ENCODE measurements at regions not wholly inside any gene's neighbourhood (a gene's known extent, or its start where the extent isn't known, plus 50 kb on each side); places are given as distances from the start of the nearest gene placed in this dataset.

GRCh38 chr4:79850626-79851025 lies 222.4 kb downstream of the ANTXR2 start:
- H3K27ac ChIP-seq (ENCODE audit: low read depth, low read length) = no peak overlapping the region
- no peak for DNase-seq (ENCODE audit: insufficient read length, low spot score, missing footprints)

GRCh38 chr4:79848329-79848728 lies 224.7 kb downstream of the ANTXR2 start:
- no peak for TF ChIP-seq CTCF (IDR thresholded peaks at IDR 0.05; ENCODE audit: extremely low read depth, low read depth, low read length)

More at GRCh38 chr4:79850626-79851025, 222.4 kb downstream of the ANTXR2 start:
- Histone ChIP-seq H2AFZ (ENCODE audit: low read length) (no peak overlapping the region), H3K36me3 (ENCODE audit: insufficient read depth, low read length) (no peaks in the 10 kb centered on the region), H3K9me3 (ENCODE audit: low read depth, low read length) (no peaks in the 10 kb centered on the region), H3K27me3 (ENCODE audit: insufficient read depth, low read length) (no peaks in the 10 kb centered on the region), H3K4me1 (ENCODE audit: insufficient read depth, low read length) (peaks cover 3% of the 10 kb centered on the region), H3K79me2 (ENCODE audit: insufficient read depth, low read length) (no peaks in the 10 kb centered on the region), H3K4me2 (ENCODE audit: insufficient read depth, low read length) (no peak overlapping the region), H4K20me1 (ENCODE audit: insufficient read depth, low read length) (no peaks in the 10 kb centered on the region), H3K4me3 (ENCODE audit: insufficient read depth, low read length) (no peak overlapping the region)
- TF ChIP-seq CTCF (IDR thresholded peaks at IDR 0.05; ENCODE audit: extremely low read depth, low read depth, low read length) = no peak

GRCh38 chr4:79847411-79847810 lies 225.6 kb downstream of the ANTXR2 start:
- Histone ChIP-seq H3K79me2 (ENCODE audit: insufficient read depth, low read length) (no peaks in the 10 kb centered on the region), H3K4me1 (ENCODE audit: insufficient read depth, low read length) (peaks cover 3% of the 10 kb centered on the region), H2AFZ (ENCODE audit: low read length) (no peak overlapping the region), H3K27me3 (ENCODE audit: insufficient read depth, low read length) (no peaks in the 10 kb centered on the region), H3K36me3 (ENCODE audit: insufficient read depth, low read length) (no peaks in the 10 kb centered on the region), H3K27ac (ENCODE audit: low read depth, low read length) (no peak overlapping the region), H3K9me3 (ENCODE audit: low read depth, low read length) (peaks cover 2% of the 10 kb centered on the region), H4K20me1 (ENCODE audit: insufficient read depth, low read length) (no peaks in the 10 kb centered on the region), H3K4me2 (ENCODE audit: insufficient read depth, low read length) (no peak overlapping the region), H3K4me3 (ENCODE audit: insufficient read depth, low read length) (no peak overlapping the region)
- no peak for TF ChIP-seq CTCF (IDR thresholded peaks at IDR 0.05; ENCODE audit: extremely low read depth, low read depth, low read length)
- no peak for DNase-seq (ENCODE audit: insufficient read length, low spot score, missing footprints)

More at GRCh38 chr4:79848329-79848728, 224.7 kb downstream of the ANTXR2 start:
- H3K27me3 ChIP-seq (ENCODE audit: insufficient read depth, low read length) = no peaks in the 10 kb centered on the region
- H3K4me2 ChIP-seq (ENCODE audit: insufficient read depth, low read length) = no peak overlapping the region
- no peak overlapping the region for H3K4me3 ChIP-seq (ENCODE audit: insufficient read depth, low read length)
- no peak overlapping the region for H3K27ac ChIP-seq (ENCODE audit: low read depth, low read length)
- H4K20me1 ChIP-seq (ENCODE audit: insufficient read depth, low read length) = no peaks in the 10 kb centered on the region
- H3K79me2 ChIP-seq (ENCODE audit: insufficient read depth, low read length) = no peaks in the 10 kb centered on the region
- DNase-seq (ENCODE audit: insufficient read length, low spot score, missing footprints) = no peak
- no peak overlapping the region for H2AFZ ChIP-seq (ENCODE audit: low read length)
- peaks cover 1% of the 10 kb centered on the region for H3K9me3 ChIP-seq (ENCODE audit: low read depth, low read length)
- H3K36me3 ChIP-seq (ENCODE audit: insufficient read depth, low read length) = no peaks in the 10 kb centered on the region
- peaks cover 3% of the 10 kb centered on the region for H3K4me1 ChIP-seq (ENCODE audit: insufficient read depth, low read length)

DNA sequence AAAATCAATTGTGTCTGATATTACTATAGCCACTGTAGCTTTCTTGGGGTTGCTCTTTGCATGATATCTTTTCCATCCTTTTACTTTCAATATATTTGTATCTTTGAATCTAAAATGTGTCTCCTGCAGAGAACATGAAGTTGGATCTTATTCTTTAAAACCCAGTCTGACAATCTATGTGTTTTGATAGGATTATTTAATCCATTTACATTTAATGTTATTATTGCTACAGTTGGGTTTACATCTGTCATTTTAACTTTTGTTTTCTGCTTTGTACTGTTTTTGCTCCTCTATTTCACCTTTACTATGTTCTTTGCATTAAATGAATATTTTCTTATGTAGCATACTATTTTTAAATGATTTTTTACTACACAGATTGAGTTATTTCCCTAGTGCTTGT lies 230.9 kb downstream of the ANTXR2 start:
- H3K4me3 ChIP-seq (ENCODE audit: insufficient read depth, low read length) = no peak overlapping the region
- H4K20me1 ChIP-seq (ENCODE audit: insufficient read depth, low read length) = no peaks in the 10 kb centered on the region
- DNase-seq (ENCODE audit: insufficient read length, low spot score, missing footprints) = no peak
- no peak overlapping the region for H3K27ac ChIP-seq (ENCODE audit: low read depth, low read length)
- H3K27me3 ChIP-seq (ENCODE audit: insufficient read depth, low read length) = no peaks in the 10 kb centered on the region
- H3K4me1 ChIP-seq (ENCODE audit: insufficient read depth, low read length) = no peaks in the 10 kb centered on the region
- no peaks in the 10 kb centered on the region for H3K36me3 ChIP-seq (ENCODE audit: insufficient read depth, low read length)
- peaks cover 2% of the 10 kb centered on the region for H3K9me3 ChIP-seq (ENCODE audit: low read depth, low read length)
- no peak overlapping the region for H3K4me2 ChIP-seq (ENCODE audit: insufficient read depth, low read length)
- no peak overlapping the region for H2AFZ ChIP-seq (ENCODE audit: low read length)
- TF ChIP-seq CTCF (IDR thresholded peaks at IDR 0.05; ENCODE audit: extremely low read depth, low read depth, low read length) = no peak
- H3K79me2 ChIP-seq (ENCODE audit: insufficient read depth, low read length) = no peaks in the 10 kb centered on the region
